ENCODE measurements at regions not wholly inside any gene's neighbourhood (a gene's known extent, or its start where the extent isn't known, plus 50 kb on each side); places are given as distances from the start of the nearest gene placed in this dataset.

GRCh38 chr2:195404651-195405050 lies 252.4 kb upstream of the SLC39A10 start:
- DNase-seq = no peak

- no peak for DNase-seq
Measured at GRCh38 chr2:195396479-195396878, 260.5 kb upstream of the SLC39A10 start.

- DNase-seq = no peak
Measured at GRCh38 chr2:195395362-195395761, 261.7 kb upstream of the SLC39A10 start.

GRCh38 chr2:195392446-195393336 lies 264.3 kb upstream of the SLC39A10 start:
- no peak for DNase-seq

GRCh38 chr2:195390686-195391321 lies 266.2 kb upstream of the SLC39A10 start:
- DNase-seq = no peak

GRCh38 chr2:195388028-195388427 lies 269.0 kb upstream of the SLC39A10 start:
- no peak for DNase-seq

GRCh38 chr2:195382186-195382585 lies 274.8 kb upstream of the SLC39A10 start:
- no peak for DNase-seq

GRCh38 chr2:195370167-195370943 lies 286.7 kb upstream of the SLC39A10 start:
- no peak for DNase-seq

GRCh38 chr2:195369218-195369587 lies 287.8 kb upstream of the SLC39A10 start:
- no peak for DNase-seq

GRCh38 chr2:195368249-195369217 lies 288.5 kb upstream of the SLC39A10 start:
- DNase-seq = no peak

GRCh38 chr2:195367809-195368208 lies 289.2 kb upstream of the SLC39A10 start:
- DNase-seq = no peak

- no peak for DNase-seq
Measured at GRCh38 chr2:195364015-195364965, 292.7 kb upstream of the SLC39A10 start.

- DNase-seq = no peak
Measured at GRCh38 chr2:195363496-195363895, 293.5 kb upstream of the SLC39A10 start.

- no peak for DNase-seq
Measured at GRCh38 chr2:195360242-195360641, 296.8 kb upstream of the SLC39A10 start.

GRCh38 chr2:195359043-195359735 lies 297.8 kb upstream of the SLC39A10 start:
- no peak for DNase-seq

- DNase-seq = no peak
Measured at GRCh38 chr2:195356920-195357440, 300.0 kb upstream of the SLC39A10 start.

- no peak for DNase-seq
Measured at GRCh38 chr2:195356026-195356425, 301.0 kb upstream of the SLC39A10 start.

- no peak for DNase-seq
Measured at GRCh38 chr2:195352581-195352980, 304.4 kb upstream of the SLC39A10 start.

- DNase-seq = no peak
Measured at GRCh38 chr2:195343942-195344530, 313.0 kb upstream of the SLC39A10 start.

- DNase-seq = no peak
Measured at GRCh38 chr2:195343540-195343939, 313.5 kb upstream of the SLC39A10 start.
